Endodermal cell (in vitro differentiated cells): ENCODE measurements at regions not wholly inside any gene's neighbourhood (a gene's known extent, or its start where the extent isn't known, plus 50 kb on each side); places are given as distances from the start of the nearest gene placed in this dataset.

Experiments
- DNase-seq: peaks from one replicate; pipeline ENCODE4 v3.0.0-alpha.2; 2017
- H3K27ac ChIP-seq: 2 replicates; pipeline ENCODE4 v1.5.1; 2013; ENCODE audit warnings: mild to moderate bottlenecking, low read depth, low read length, moderate library complexity
- H3K27me3 ChIP-seq: 2 replicates; pipeline ENCODE4 v1.6.1; 2013; ENCODE audit warnings: mild to moderate bottlenecking, low read length, moderate library complexity; ENCODE audit not compliant: insufficient read depth, control insufficient read depth, poor library complexity, severe bottlenecking
- H3K36me3 ChIP-seq: 2 replicates; pipeline ENCODE4 v1.7.0; 2013; ENCODE audit warnings: mild to moderate bottlenecking, low read length, moderate library complexity; ENCODE audit not compliant: control insufficient read depth, insufficient read depth
- H3K4me1 ChIP-seq: one replicate; pipeline ENCODE4 v1.7.0; 2013; ENCODE audit warnings: low read length; ENCODE audit not compliant: control insufficient read depth, insufficient read depth
- H3K4me3 ChIP-seq: 2 replicates; pipeline ENCODE4 v1.5.1; 2013; ENCODE audit warnings: mild to moderate bottlenecking, low read length, moderate library complexity
- H3K9ac ChIP-seq: 2 replicates; pipeline ENCODE4 v1.6.1; 2013; ENCODE audit warnings: mild to moderate bottlenecking, low read length, moderate library complexity; ENCODE audit not compliant: poor library complexity, severe bottlenecking; ENCODE audit errors: extremely low read depth
- H3K9me3 ChIP-seq: 2 replicates; pipeline ENCODE4 v1.6.1; 2013; ENCODE audit warnings: mild to moderate bottlenecking, low read length, moderate library complexity; ENCODE audit not compliant: control insufficient read depth
- H3K27ac Mint-ChIP-seq: 2 replicates; pipeline ENCODE4 v1.8.0; 2020; ENCODE audit warnings: mixed read lengths
- H3K27me3 Mint-ChIP-seq: 2 replicates; pipeline ENCODE4 v1.8.0; 2021; ENCODE audit warnings: mild to moderate bottlenecking, mixed read lengths; ENCODE audit not compliant: insufficient read depth
- H3K36me3 Mint-ChIP-seq: 2 replicates; pipeline ENCODE4 v1.8.0; 2020; ENCODE audit warnings: low read depth, mixed read lengths
- H3K4me1 Mint-ChIP-seq: 2 replicates; pipeline ENCODE4 v1.8.0; 2020; ENCODE audit warnings: mixed read lengths
- H3K4me3 Mint-ChIP-seq: 2 replicates; pipeline ENCODE4 v1.8.0; 2020; ENCODE audit warnings: mild to moderate bottlenecking, moderate library complexity, mixed read lengths
- H3K9me3 Mint-ChIP-seq: 2 replicates; pipeline ENCODE4 v1.8.0; 2020; ENCODE audit warnings: mild to moderate bottlenecking, mixed read lengths
- CTCF ChIP-seq: fragments of 200-600 bp; sonication (generic); conservative IDR thresholded peaks from 2 replicates; pipeline ENCODE4 v1.5.0; 2021; ENCODE audit warnings: antibody characterized with exemption, mild to moderate bottlenecking
- WGBS, 2 experiments: methylation state at CpG; one replicate each; pipeline versions ENCODE4 v1.1.5 to v1.1.7; 2013; ENCODE audit warnings: missing lambda C conversion rate in 2 of 2, mixed read lengths in 1 of 2; ENCODE audit not compliant: insufficient coverage in 1 of 2, insufficient read length in 1 of 2; 5-methylcytosine and 5-hydroxymethylcytosine counted together

DNA sequence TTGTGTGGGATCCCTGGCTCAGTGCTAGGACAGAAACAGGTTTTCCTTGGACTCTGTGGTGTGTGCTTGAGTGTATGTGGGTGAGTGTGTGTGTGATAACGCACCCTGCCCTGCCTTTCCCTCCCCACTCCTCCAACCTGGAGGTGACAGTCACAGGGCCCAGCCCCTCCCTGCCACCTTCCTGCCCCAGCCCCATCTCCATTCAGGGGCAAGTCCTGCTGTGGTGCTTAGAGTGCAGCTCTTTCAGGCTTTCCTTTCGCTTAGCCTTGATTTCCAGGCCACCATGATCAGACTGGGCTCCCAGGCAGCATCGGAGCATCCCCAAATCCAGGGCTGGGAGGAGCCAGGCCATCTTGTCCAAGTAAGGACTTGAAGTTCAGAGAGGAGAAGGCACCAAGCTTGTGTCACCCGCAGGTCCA lies 185.2 kb downstream of the ZFP36L2 start:
- peak; percentile 61 for DNase-seq
- Mint-ChIP-seq H3K36me3 (no peaks in the 10 kb centered on the region), H3K4me1 (peaks cover 8% of the 10 kb centered on the region), H3K27ac (no peak overlapping the region), H3K9me3 (no peaks in the 10 kb centered on the region), H3K4me3 (no peak overlapping the region), H3K27me3 (no peaks in the 10 kb centered on the region)
- no peak overlapping the region for H3K9ac ChIP-seq
- WGBS, 2 experiments, result 84 to 95% methylated on average over 2 to 3 of the region's 4 CpGs
- H3K4me1 ChIP-seq, result no peaks in the 10 kb centered on the region
- H3K4me3 ChIP-seq, result no peak overlapping the region
- H3K9me3 ChIP-seq, result no peaks in the 10 kb centered on the region
- no peaks in the 10 kb centered on the region for H3K27me3 ChIP-seq
- peak overlapping the region; percentile 74 for H3K27ac ChIP-seq
- no peaks in the 10 kb centered on the region for H3K36me3 ChIP-seq
- TF ChIP-seq CTCF, result no peak

DNA sequence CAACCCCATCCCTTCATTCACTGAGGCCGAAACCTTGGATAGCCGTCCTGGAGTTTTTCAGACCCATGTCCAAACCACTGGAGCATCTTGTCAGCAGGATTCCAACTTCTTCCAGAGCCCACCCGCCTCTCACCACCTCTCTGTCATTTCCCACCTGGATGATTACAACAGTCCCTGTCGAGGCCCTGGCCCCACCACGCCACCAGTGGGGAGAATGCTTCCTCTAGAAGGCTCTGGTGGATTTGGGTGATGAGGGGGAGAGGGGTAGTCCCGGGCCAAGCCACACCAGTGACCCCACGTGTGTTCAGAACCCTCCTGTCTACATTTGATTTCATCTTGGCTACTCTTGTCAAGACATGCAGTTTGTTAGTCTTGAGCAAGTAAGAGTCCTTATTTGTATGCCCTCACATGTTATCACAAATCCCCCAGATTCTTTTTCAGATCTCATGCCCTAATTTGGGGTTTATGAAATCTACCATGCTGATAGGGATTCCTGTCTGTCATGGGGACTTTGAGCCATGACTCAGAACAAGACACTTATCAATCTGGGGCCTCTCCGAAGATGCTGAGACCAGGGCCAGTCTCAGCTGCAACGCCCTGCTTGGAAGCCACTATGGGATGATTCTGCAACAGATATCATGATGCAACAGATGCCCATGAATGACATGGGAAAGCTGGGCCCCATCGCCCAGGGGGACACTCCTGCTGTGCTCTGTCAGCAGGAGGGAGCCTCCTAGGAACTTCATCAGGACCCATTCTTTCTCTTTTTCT lies 186.1 kb downstream of the ZFP36L2 start:
- H3K27ac Mint-ChIP-seq, result no peak overlapping the region
- H3K36me3 Mint-ChIP-seq, result no peaks in the 10 kb centered on the region

DNA sequence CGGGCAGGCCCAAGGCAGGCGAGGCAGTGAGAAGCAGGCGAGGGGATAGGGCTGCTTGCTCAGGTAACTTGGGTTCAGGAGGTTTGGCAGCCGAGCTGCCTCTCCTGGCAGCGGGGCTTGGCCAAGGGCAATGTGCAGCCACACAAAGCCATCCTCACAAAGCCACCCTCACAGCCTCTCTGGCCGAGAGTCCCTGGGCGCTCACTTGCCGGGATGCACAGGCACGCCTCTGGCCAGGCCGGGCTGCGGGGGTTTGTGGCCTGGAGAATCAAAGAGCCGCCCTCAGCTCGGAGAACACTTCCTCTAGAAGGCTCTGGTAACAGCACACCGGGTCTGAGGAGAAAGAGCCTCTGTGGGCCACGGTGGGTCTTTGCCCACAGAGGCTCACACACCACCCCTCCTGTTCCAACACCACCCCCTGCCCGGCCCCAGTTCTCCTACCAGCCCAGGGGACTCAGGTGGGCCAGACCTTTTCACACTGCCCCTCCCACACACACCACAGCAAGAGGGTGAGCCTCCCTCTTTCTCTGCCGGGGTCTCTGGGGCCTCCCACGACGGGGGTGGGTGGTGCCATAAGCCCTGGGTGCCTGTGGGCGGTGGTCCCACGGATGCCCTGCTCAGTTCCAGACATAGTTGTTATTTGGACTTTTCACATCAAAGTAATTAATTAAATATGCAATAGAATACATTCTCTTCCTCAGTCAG lies 186.9 kb downstream of the ZFP36L2 start:
- no peak overlapping the region for H3K4me3 Mint-ChIP-seq
- no peaks in the 10 kb centered on the region for H3K27me3 Mint-ChIP-seq
- H3K4me1 Mint-ChIP-seq, result peaks cover 7% of the 10 kb centered on the region
- no peak overlapping the region for H3K4me3 ChIP-seq
- no peaks in the 10 kb centered on the region for H3K9me3 ChIP-seq
- DNase-seq, result no peak
- H3K27me3 ChIP-seq, result no peaks in the 10 kb centered on the region
- no peaks in the 10 kb centered on the region for H3K9me3 Mint-ChIP-seq
- TF ChIP-seq CTCF, result no peak
- no peak overlapping the region for H3K27ac Mint-ChIP-seq
- no peaks in the 10 kb centered on the region for H3K36me3 ChIP-seq
- no peak overlapping the region for H3K27ac ChIP-seq
- H3K9ac ChIP-seq, result no peak overlapping the region
- WGBS, 2 experiments, result 89 to 94% methylated on average over 10 to 21 of the region's 21 CpGs
- H3K36me3 Mint-ChIP-seq, result no peaks in the 10 kb centered on the region
- H3K4me1 ChIP-seq, result no peaks in the 10 kb centered on the region

More for the DNA sequence above, 186.1 kb downstream of the ZFP36L2 start:
- TF ChIP-seq CTCF, result no peak
- peaks cover 7% of the 10 kb centered on the region for H3K4me1 Mint-ChIP-seq
- no peak overlapping the region for H3K4me3 Mint-ChIP-seq
- H3K36me3 ChIP-seq, result no peaks in the 10 kb centered on the region
- DNase-seq, result no peak
- WGBS, 2 experiments, result 92 to 93% methylated on average over 6 to 10 of the region's 10 CpGs
- no peak overlapping the region for H3K4me3 ChIP-seq
- no peaks in the 10 kb centered on the region for H3K9me3 Mint-ChIP-seq
- H3K27me3 ChIP-seq, result no peaks in the 10 kb centered on the region
- H3K9me3 ChIP-seq, result no peaks in the 10 kb centered on the region
- H3K9ac ChIP-seq, result no peak overlapping the region
- H3K4me1 ChIP-seq, result no peaks in the 10 kb centered on the region
- H3K27ac ChIP-seq, result no peak overlapping the region
- H3K27me3 Mint-ChIP-seq, result no peaks in the 10 kb centered on the region
